Vagina (tissue), 2 donors: ENCODE measurements at regions not wholly inside any gene's neighbourhood (a gene's known extent, or its start where the extent isn't known, plus 50 kb on each side); places are given as distances from the start of the nearest gene placed in this dataset.

Experiments
- POLR2A ChIP-seq, 2 donors: fragments of 450-650 bp; IDR thresholded peaks; one replicate each; pipeline ENCODE4 v1.6.1; 2017; ENCODE audit warnings: antibody characterized with exemption in 2 of 2, mild to moderate bottlenecking in 2 of 2, moderate library complexity in 2 of 2
- TF ChIP-seq, protein P1 (sequence below), 3 experiments: fragments of 450-650 bp in 2 of 3; fragments of 200-600 bp in 1 of 3; sonication (generic) in 1 of 3; IDR thresholded peaks; one replicate each; pipeline ENCODE4 v1.5.1; 2017 to 2019; ENCODE audit warnings: antibody characterized with exemption in 3 of 3, mild to moderate bottlenecking in 2 of 3, moderate library complexity in 2 of 3

DNA sequence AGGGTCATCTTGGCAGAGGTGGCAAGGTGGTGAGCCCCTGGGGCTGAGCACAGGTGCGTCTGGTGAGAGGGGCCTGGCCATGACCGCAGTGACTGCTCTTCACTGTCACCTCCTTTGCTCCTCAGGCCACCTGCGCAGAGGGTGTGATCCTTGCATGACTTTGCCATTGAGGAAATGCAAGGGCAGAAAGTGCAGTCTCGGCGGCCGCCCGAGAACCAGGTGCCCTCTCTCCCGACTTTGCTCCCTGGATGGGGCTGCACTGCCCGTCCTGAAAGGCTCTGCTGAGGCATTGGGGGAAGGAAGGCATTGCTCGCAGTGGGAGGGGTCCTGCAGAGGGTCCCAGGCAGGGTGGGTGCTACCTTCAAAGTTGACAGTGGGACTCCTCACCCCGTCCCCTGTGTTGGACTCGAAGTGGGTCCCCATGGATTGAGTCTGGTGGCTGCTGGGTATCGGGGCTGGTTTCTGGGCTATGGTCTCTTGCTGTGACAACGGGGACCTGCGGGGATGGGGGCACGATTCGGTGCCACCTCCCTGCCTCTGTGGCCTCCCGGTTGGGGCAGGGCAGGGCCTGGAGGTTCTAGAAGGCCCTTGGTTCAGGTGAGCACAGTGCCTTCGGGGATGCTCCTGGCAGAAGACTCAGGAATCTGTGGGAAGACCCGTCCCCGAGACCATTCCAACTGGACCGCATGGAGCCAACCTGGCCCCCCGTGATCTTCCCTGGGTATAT, 1239.4 kb downstream of the BRD1 start:
- no peak for TF ChIP-seq POLR2A (IDR thresholded peaks at IDR 0.05)
- TF ChIP-seq, protein P1, sequence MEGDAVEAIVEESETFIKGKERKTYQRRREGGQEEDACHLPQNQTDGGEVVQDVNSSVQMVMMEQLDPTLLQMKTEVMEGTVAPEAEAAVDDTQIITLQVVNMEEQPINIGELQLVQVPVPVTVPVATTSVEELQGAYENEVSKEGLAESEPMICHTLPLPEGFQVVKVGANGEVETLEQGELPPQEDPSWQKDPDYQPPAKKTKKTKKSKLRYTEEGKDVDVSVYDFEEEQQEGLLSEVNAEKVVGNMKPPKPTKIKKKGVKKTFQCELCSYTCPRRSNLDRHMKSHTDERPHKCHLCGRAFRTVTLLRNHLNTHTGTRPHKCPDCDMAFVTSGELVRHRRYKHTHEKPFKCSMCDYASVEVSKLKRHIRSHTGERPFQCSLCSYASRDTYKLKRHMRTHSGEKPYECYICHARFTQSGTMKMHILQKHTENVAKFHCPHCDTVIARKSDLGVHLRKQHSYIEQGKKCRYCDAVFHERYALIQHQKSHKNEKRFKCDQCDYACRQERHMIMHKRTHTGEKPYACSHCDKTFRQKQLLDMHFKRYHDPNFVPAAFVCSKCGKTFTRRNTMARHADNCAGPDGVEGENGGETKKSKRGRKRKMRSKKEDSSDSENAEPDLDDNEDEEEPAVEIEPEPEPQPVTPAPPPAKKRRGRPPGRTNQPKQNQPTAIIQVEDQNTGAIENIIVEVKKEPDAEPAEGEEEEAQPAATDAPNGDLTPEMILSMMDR (IDR thresholded peaks at IDR 0.05), result no peak
